H9 (cell line): ENCODE measurements at regions not wholly inside any gene's neighbourhood (a gene's known extent, or its start where the extent isn't known, plus 50 kb on each side); places are given as distances from the start of the nearest gene placed in this dataset.

Experiments used
- DNase-seq: peaks from one replicate; pipeline ENCODE4 v3.0.0-alpha.2; 2017
- H2AFZ ChIP-seq: one replicate; pipeline ENCODE4 v1.6.1; 2013; ENCODE audit warnings: mild to moderate bottlenecking, low read length, control low read depth, moderate library complexity
- H2AK5ac ChIP-seq: 2 replicates; pipeline ENCODE4 v1.6.1; 2013; ENCODE audit warnings: low read length, control low read depth, mixed read lengths; ENCODE audit not compliant: insufficient read length
- H2BK120ac ChIP-seq: one replicate; pipeline ENCODE4 v1.6.1; 2013; ENCODE audit warnings: low read depth, mild to moderate bottlenecking, low read length, control low read depth, inconsistent platforms; ENCODE audit not compliant: poor library complexity, severe bottlenecking
- H2BK12ac ChIP-seq: 2 replicates; pipeline ENCODE4 v1.6.1; 2013; ENCODE audit warnings: low read length, control low read depth, mixed read lengths, low read depth; ENCODE audit not compliant: insufficient read length
- H2BK15ac ChIP-seq: 2 replicates; pipeline ENCODE4 v1.6.1; 2013; ENCODE audit warnings: low read depth, low read length, control low read depth
- H2BK20ac ChIP-seq: one replicate; pipeline ENCODE4 v1.6.1; 2013; ENCODE audit warnings: low read depth, mild to moderate bottlenecking, low read length, control low read depth, inconsistent platforms; ENCODE audit not compliant: poor library complexity, severe bottlenecking
- H2BK5ac ChIP-seq: 2 replicates; pipeline ENCODE4 v1.6.1; 2013; ENCODE audit warnings: low read length, control low read depth, mixed read lengths; ENCODE audit not compliant: insufficient read length
- H3K14ac ChIP-seq: 2 replicates; pipeline ENCODE4 v1.6.1; 2013; ENCODE audit warnings: low read length, control low read depth; ENCODE audit not compliant: insufficient read depth
- H3K18ac ChIP-seq: 2 replicates; pipeline ENCODE4 v1.6.1; 2013; ENCODE audit warnings: low read depth, mild to moderate bottlenecking, mixed read lengths, low read length, control low read depth; ENCODE audit not compliant: insufficient read length
- H3K23ac ChIP-seq: 2 replicates; pipeline ENCODE4 v1.6.1; 2013; ENCODE audit warnings: low read length, control low read depth, mixed read lengths, low read depth; ENCODE audit not compliant: insufficient read length
- H3K23me2 ChIP-seq: 2 replicates; pipeline ENCODE4 v1.6.1; 2013; ENCODE audit warnings: low read depth, mild to moderate bottlenecking, mixed read lengths, low read length, control low read depth; ENCODE audit not compliant: insufficient read length, poor library complexity, severe bottlenecking
- H3K27ac ChIP-seq: 2 replicates; pipeline ENCODE4 v1.5.1; 2013; ENCODE audit warnings: low read length, control low read depth, mixed read lengths, low read depth; ENCODE audit not compliant: insufficient read length
- H3K27me3 ChIP-seq: 2 replicates; pipeline ENCODE4 v1.6.1; 2013; ENCODE audit warnings: low read length, control low read depth, inconsistent platforms; ENCODE audit not compliant: insufficient read depth
- H3K4ac ChIP-seq: 2 replicates; pipeline ENCODE4 v1.6.1; 2013; ENCODE audit warnings: low read depth, mild to moderate bottlenecking, control low read depth, inconsistent platforms, low read length, moderate library complexity
- H3K4me1 ChIP-seq: 2 replicates; pipeline ENCODE4 v1.6.1; 2013; ENCODE audit warnings: low read length, control low read depth, inconsistent platforms; ENCODE audit not compliant: insufficient read depth
- H3K4me2 ChIP-seq: 2 replicates; pipeline ENCODE4 v1.6.1; 2013; ENCODE audit warnings: low read length, control low read depth, mixed read lengths; ENCODE audit not compliant: insufficient read length, insufficient read depth
- H3K56ac ChIP-seq: 2 replicates; pipeline ENCODE4 v1.6.1; 2013; ENCODE audit warnings: low read depth, mild to moderate bottlenecking, mixed read lengths, low read length, control low read depth; ENCODE audit not compliant: insufficient read length
- H3K79me1 ChIP-seq: 2 replicates; pipeline ENCODE4 v1.6.1; 2013; ENCODE audit warnings: low read depth, mild to moderate bottlenecking, moderate library complexity, low read length, control low read depth, inconsistent platforms; ENCODE audit not compliant: insufficient read depth, poor library complexity, severe bottlenecking
- H3K79me2 ChIP-seq: 2 replicates; pipeline ENCODE4 v1.6.1; 2013; ENCODE audit warnings: low read length, control low read depth, inconsistent platforms; ENCODE audit not compliant: insufficient read depth
- H3K9ac ChIP-seq: 2 replicates; pipeline ENCODE4 v1.6.1; 2013; ENCODE audit warnings: low read length, control low read depth, mixed read lengths; ENCODE audit not compliant: insufficient read length; ENCODE audit errors: extremely low read depth
- H3K9me3 ChIP-seq: one replicate; pipeline ENCODE4 v1.6.1; 2013; ENCODE audit warnings: low read depth, low read length, inconsistent platforms; ENCODE audit not compliant: control insufficient read depth
- H3T11ph ChIP-seq: one replicate; pipeline ENCODE4 v1.6.1; 2013; ENCODE audit warnings: mild to moderate bottlenecking, low read length, control low read depth, inconsistent platforms
- H4K20me1 ChIP-seq: one replicate; pipeline ENCODE4 v1.6.1; 2013; ENCODE audit not compliant: control insufficient read depth, insufficient read length, insufficient read depth
- H4K5ac ChIP-seq: 2 replicates; pipeline ENCODE4 v1.6.1; 2013; ENCODE audit warnings: low read depth, mild to moderate bottlenecking, mixed read lengths, low read length, control low read depth; ENCODE audit not compliant: insufficient read length
- H4K8ac ChIP-seq: replicated peaks from 2 replicates; pipeline ENCODE4 v1.6.1; 2013; ENCODE audit warnings: low read length, control low read depth, mixed read lengths, low read depth; ENCODE audit not compliant: insufficient read length
- H4K91ac ChIP-seq: 2 replicates; pipeline ENCODE4 v1.6.1; 2013; ENCODE audit warnings: low read depth, mild to moderate bottlenecking, moderate library complexity, mixed read lengths, low read length, control low read depth; ENCODE audit not compliant: insufficient read length
- H3K27ac Mint-ChIP-seq, 3 experiments: 2 replicates in 2 of 3; 3 replicates in 1 of 3; pipeline ENCODE4 v1.8.0; 2020 to 2021; ENCODE audit warnings: mixed read lengths in 3 of 3, mild to moderate bottlenecking in 1 of 3, moderate library complexity in 1 of 3
- H3K27me3 Mint-ChIP-seq: 2 replicates; pipeline ENCODE4 v1.8.0; 2021; ENCODE audit warnings: low read depth, mild to moderate bottlenecking, moderate library complexity, mixed read lengths
- H3K36me3 Mint-ChIP-seq, 3 experiments: 2 replicates in 2 of 3; 3 replicates in 1 of 3; pipeline ENCODE4 v1.8.0; 2020 to 2021; ENCODE audit warnings: low read depth in 3 of 3, mixed read lengths in 3 of 3; ENCODE audit not compliant: insufficient read depth in 1 of 3
- H3K4me1 Mint-ChIP-seq, 2 experiments: 2 replicates each; pipeline ENCODE4 v1.8.0; 2020; ENCODE audit warnings: mixed read lengths in 2 of 2
- H3K4me3 Mint-ChIP-seq, 2 experiments: 2 replicates in 1 of 2; 3 replicates in 1 of 2; pipeline ENCODE4 v1.8.0; 2020 to 2021; ENCODE audit warnings: mild to moderate bottlenecking in 2 of 2, mixed read lengths in 2 of 2, moderate library complexity in 1 of 2
- H3K9me3 Mint-ChIP-seq, 2 experiments: 2 replicates in 1 of 2; 3 replicates in 1 of 2; pipeline ENCODE4 v1.8.0; 2020; ENCODE audit warnings: mild to moderate bottlenecking in 2 of 2, mixed read lengths in 2 of 2, moderate library complexity in 1 of 2
- CTCF ChIP-seq: fragments of 200-600 bp; sonication (generic); conservative IDR thresholded peaks from 3 replicates; pipeline ENCODE4 v1.8.0; 2021; ENCODE audit warnings: antibody characterized with exemption, mild to moderate bottlenecking
- WGBS: extraction: QIAGEN DNeasy Blood & Tissue Kit; methylation state at CpG from one replicate; pipeline ENCODE4 v1.1.7; 2013; ENCODE audit warnings: missing lambda C conversion rate, low lambda C conversion rate, mixed read lengths; ENCODE audit not compliant: insufficient read length; ENCODE audit errors: extremely low coverage; 5-methylcytosine and 5-hydroxymethylcytosine counted together

GRCh38 chr14:87160989-87161388 lies 832.0 kb downstream of the GALC start:
- Histone ChIP-seq H2BK15ac (no peak overlapping the region), H3K27ac (no peak overlapping the region), H3K4ac (no peak overlapping the region), H4K8ac (no peak overlapping the region), H4K91ac (no peak overlapping the region), H2AK5ac (no peak overlapping the region), H3K23me2 (no peaks in the 10 kb centered on the region), H4K5ac (no peak overlapping the region), H3K23ac (no peak overlapping the region), H3K14ac (no peak overlapping the region), H3T11ph (no peak overlapping the region), H3K79me1 (no peaks in the 10 kb centered on the region), H2AFZ (no peak overlapping the region), H3K18ac (no peak overlapping the region), H3K9me3 (no peaks in the 10 kb centered on the region), H3K56ac (no peak overlapping the region), H3K4me1 (no peaks in the 10 kb centered on the region; the same call in 1 of the 2 replicates), H2BK5ac (no peak overlapping the region), H2BK120ac (no peak overlapping the region), H3K9ac (no peak overlapping the region), H2BK12ac (no peak overlapping the region), H3K4me2 (no peak overlapping the region), H3K27me3 (no peaks in the 10 kb centered on the region), H3K79me2 (no peaks in the 10 kb centered on the region), H2BK20ac (no peak overlapping the region), H4K20me1 (no peaks in the 10 kb centered on the region)
- no peak for DNase-seq
- no peak for TF ChIP-seq CTCF
- peaks cover 72% of the 10 kb centered on the region for H3K27me3 Mint-ChIP-seq
- H3K9me3 Mint-ChIP-seq: peaks cover 0 to 3% of the 10 kb centered on the region in 2 experiments; a peak in 2 of 5 replicates
- no CpG with 5 or more reads among the region's 2 CpGs for WGBS
- peaks cover 19% of the 10 kb centered on the region in 2 experiments for H3K4me1 Mint-ChIP-seq
- no peak overlapping the region for H3K4me3 Mint-ChIP-seq
- H3K36me3 Mint-ChIP-seq: peaks cover 0 to 3% (median 2%) of the 10 kb centered on the region in 3 experiments; a peak in 2 of 7 replicates
- H3K27ac Mint-ChIP-seq: no peak overlapping the region
